ENCODE measurements at regions not wholly inside any gene's neighbourhood (a gene's known extent, or its start where the extent isn't known, plus 50 kb on each side); places are given as distances from the start of the nearest gene placed in this dataset.

DNA sequence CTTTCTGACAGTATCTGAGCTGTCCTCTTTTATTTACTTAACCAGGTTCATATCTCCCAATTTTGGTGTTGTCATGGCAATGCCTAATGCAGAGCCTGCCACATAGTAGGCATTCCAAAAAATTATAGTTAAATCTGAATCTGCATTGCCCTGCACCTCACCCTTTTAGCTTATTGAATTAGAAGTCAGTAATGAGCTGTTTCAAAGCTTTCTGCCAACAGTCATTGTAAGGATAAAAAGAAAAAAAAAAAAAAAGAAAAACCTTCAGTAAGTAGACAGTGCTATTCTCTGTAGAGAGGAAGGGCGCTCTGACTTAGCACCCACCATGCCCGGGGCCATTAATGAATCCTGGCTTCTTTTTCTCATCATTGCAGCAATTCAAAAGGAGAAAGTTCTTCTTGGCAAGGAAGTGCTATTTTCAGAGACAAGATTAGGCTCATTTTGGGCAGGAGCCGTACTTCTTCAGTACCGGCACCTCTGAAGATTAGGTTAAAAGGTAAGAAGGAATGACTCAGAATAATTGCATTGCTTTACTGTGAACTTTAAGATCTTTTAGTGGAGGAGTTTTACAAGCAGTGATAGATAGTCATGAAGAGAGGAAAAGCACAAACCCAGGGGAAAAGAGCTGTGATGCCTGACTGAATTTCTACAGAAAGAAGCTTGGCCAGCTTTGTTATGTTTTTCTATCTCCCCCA is 2041.2 kb upstream of the PIK3C3 start:
- DNase-seq = no peak

DNA sequence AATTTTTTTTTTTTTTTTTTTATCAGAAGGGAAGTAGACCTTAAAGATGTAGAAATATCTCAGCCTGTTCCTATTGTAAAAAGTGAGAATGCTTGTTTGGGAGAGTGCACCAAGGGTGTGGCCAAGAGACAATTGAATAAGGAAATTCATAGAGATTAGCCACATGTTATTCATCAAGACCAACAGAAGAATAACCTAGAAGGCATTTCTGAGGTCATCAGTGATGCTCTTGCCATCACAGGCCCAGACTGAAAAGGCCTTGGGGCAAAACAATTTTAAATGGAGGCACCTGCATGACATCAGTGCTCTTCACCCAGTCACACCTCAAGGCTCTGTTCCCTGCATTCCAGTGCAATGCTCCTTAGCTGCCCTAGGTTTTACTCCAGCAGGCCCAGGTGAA is 2043.3 kb upstream of the PIK3C3 start:
- no peak for DNase-seq

DNA sequence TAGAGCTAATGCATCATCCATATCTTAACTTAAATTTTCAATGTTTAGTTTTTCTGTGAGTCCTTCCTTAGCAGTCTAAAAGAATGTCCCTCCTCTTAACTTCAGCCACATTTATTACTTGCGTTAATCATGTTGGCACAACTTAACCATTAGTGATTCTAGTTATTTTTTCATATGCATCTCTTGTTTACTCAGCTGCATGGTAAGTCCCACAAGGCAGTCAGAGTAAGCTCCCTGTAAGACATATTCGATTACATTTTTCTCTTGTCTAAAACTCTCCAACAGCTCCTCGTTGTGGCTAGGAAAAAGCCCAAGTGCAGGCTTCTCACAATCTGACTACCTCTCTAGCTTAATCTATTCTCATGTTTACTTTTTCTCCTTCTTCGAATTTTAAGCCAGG is 2045.3 kb upstream of the PIK3C3 start:
- no peak for DNase-seq

DNA sequence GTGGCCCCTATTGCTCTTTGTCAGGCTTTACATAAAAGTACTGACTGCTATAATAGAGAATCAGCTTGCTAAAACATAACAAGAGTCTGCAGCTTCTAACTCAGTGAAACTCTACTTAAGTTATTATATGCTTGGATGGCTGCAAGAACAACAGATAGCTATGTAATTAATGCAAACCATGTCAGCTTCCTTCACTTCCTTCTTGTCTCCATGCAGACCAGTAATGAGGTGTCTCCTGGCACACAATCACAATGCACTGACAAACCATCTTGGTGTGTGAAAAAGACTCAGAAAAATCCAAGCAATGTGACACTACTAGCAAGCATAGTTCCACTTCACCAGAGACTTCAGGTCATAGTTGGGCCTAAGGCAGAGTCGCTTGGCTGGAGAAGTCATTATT is 2068.9 kb upstream of the PIK3C3 start:
- DNase-seq = no peak

DNA sequence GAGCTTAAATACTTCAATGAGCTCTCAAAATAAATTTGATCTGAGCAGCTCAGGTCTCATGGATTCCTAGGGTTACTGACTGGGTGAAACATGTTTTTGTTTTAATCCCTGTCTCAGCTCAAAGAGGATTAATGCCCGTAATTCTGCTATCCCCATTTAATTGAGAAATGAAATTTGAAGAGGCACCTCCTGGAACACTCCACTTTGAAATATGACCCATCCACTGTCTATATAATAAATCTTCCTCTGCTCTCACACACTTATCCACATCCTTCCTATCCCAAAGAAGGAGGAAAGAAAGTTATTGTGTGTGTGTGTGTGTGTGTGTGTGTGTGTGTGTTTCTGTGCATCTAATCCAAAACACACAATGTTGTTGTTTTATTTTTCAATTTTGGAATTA is 2082.4 kb upstream of the PIK3C3 start:
- DNase-seq = no peak

DNA sequence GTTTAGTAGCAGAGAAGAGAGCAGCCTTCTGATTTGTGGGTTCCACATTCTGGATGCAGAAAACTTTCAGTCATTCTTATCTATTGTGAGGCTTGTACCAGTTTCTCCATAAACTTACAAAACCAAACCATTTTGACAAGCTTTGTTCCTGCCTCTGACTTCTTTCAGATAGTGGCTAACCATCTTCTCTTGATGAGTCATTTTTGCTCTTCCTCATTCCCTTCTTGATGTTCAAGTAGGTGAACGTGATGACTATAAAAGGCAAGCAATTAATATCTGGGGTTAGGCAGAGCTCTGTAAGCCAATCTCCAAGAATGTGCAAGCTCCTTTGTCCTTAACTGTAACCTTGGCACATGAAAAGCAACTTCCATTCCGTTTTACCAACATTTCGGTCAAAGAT is 2083.1 kb upstream of the PIK3C3 start:
- DNase-seq = no peak

DNA sequence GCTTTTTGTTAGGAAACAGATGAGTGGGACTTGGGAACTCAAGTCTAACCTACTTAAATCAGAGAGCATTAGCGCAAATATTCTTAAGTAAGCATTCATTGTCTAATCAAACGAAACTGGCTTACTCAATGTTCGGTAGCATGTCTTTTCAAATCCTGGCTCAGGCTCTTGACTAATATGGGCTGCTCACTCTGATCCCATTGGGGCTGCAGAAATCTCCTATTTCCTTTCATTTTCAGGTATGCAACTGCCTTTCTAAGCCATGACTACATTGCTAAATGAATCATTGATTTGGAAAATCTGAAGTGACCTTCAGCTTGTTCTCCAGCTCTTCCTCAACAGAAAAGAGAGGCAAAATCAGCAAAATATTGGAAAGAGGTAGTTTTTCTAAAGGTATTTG is 2084.4 kb upstream of the PIK3C3 start:
- no peak for DNase-seq

DNA sequence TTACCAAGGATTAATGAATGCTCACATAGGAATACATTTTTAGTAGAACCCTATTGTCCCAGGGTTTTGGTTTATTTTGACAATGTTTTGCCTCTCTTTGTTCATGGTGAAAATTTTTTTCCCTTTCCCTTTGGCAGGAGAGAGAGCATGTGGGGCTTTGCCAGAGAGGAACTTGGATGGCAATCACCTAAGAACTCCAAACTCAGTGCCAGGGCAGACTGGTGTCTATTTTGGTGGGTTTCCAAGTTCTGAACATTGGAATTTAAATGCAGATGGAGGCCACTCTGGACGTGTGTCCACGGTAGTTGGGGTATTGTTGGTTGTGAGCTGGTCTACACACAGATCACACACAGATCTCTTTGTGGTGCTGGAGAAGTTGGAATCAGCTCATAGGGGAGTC is 2091.1 kb upstream of the PIK3C3 start:
- no peak for DNase-seq

DNA sequence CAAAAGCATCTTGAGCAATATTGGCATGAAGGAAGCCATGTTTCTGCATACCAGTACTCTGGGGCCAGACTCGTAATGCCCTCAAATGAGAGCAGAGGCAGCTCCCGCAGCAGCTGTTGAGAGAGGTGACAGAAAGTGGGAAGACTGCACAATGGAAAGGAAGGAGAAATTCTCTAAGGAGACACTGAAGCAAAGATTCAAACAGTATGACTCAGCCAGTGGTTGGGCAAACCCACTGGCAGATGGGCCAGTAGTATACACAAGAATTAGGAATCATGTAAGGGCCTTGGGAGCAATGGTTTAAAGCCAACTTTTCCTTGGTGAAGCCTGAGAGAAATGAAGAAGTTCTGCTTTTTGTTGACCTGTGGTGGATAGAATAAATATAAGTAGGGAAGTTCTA is 2092.7 kb upstream of the PIK3C3 start:
- DNase-seq = no peak

DNA sequence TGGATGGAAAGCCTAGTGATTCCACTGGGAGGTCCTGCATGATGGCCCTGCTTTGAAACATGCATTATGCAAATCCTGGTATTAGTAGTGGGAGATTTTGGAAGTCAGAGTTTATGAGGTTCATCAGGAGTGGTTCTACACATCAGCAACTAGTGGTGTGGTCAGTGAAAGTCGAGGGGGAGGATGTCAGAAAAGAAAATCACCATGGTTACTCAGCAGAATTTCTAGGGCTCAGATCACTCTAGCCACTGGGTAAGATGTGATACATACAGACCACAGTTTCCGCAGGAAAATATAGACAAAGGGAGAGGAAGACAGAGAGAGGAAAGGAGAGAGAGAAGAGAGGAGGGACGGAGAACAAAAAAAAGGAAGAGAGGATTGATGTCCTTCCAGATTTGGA is 2100.7 kb upstream of the PIK3C3 start:
- no peak for DNase-seq

DNA sequence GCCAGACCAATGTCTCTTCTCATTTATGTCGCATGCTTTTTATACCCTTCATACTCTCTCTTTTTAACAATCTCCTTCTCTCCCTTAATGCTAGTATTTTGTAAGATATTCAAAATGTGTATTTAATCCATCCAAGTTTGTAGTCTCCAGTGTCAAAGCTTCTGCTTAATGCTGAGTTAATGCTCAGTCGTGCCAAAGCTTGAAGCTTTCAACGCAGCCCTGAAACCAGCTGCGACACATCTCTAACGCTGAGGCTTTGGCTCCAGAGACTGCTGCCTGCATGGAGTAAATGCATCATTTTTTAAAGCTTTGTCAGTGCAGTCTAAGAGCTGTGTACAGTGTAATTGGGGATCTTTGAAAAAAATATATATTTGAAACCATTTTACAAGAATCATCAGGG is 2108.8 kb upstream of the PIK3C3 start:
- DNase-seq = no peak

DNA sequence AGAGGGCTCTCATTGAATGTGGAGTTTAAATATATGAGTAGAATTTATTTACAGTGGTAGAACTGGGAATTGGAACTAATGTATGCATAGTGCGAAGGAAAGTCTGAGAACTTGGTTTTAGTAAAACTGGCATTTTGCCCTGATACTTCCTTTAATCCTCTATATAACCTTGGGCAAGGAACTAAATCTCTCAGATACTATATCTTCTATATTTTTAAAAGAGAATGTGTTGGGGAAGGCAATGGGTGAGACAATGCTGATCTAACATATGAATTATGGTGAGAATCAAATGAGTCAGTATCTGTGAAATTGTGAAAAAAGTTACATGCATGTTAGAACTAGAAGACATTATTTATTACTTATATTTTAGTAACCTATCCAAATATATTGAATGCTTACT is 2109.4 kb upstream of the PIK3C3 start:
- DNase-seq = no peak

DNA sequence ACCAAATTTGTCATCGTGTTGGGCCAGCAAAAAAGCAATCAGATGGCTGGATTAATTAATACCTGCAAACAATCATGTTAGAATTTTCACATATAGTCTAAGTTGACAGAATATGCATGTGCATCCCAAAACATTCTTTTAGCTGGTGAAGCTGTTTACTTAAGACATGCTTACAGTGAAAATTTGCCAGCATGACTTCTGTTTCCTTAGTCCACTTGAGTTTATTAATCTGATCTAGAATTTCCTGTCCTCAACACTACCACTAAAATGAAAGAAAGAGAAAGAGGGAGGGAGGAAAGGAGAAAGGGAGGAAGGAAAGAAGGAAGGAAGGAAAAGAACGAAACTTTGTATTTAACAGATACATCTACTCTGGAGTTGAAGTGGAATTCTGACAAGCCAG is 2109.9 kb upstream of the PIK3C3 start:
- no peak for DNase-seq

DNA sequence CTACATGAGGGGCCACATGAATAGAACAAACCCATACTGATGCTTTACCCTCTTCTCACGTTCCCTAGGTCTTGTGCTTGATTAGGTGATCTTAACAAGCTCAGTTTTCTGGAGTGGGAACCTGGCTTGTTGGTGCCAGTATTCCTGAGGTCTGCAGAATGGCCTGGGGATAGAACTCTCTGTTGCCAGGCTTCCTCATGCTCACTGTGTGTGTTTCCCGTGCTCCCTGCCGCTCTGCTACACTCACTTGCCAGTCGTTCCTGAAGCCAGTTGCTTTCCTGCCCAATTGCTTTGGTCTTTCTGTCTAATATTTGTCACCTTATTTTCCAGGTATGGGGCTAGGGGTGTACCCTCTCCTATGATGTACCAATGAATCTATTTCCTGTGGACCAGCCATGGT is 2111.5 kb upstream of the PIK3C3 start:
- DNase-seq = no peak

DNA sequence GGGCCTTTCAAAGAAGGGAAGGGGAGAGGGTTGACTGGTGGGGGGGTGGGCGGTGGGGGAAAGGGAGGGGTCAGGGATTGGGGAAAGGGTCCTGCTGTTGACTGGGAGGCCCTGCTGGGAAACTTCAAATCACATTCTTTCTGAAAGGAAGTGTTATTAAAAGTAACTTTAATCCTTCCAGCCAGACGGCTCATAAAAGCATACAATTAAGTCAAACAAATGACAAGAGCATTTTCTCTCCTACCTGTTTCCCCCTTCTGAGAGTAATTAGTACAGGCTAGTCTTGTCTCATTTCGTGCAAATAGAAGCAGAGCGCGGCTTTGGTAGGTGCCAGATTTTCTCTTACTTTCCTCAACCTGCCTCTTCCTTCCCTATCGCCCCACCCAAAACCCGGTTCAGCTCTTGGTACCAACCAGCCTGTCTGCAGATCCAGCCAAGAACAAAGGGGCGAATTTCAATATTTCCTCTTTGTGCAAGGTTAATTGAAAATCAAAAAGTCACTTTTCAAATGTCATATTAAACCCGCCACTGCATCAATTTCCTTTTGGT is 2112.6 kb upstream of the PIK3C3 start:
- no peak for DNase-seq

DNA sequence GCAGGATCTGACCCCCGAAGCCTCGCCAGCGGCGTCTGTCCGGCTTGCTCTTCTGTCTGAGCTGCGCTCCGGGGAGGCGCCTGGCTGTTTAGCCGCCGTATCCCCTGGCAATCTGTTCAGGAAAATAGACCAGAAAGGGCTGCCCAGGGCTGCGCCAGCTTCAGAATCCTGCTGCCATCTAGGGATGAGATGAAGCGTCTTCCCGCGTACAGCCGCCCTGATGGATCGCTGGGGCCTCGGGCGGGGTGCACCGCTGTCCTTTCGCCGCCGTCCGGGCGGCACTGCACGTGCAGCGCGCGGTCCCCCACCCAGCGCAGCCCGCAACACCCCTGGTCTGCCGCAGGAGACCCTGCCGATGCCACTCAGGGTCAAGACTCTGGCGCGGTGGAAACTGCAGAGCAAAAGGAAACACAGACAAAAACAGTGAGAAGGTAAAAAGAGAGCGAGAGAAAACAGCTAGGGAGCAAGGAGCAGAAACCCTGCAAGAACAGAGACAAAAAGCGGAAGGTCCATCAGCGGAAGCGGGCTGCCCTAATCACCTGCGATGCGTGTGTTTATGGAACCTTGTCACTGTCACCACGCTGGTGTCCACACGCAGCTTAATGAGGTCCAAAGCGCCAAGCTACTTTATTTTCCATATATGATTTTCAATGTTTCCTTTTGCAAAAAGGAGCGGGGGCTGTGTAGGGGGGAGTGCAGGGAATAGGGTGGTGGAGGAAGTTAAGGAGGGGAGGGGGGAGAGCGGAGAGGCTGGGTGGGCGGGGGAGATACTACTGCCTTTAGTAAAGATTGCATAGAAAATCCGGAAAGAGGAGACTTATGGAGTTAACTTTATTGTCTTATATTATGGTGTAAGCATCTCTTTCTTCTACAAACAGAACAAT is 2113.3 kb upstream of the PIK3C3 start:
- DNase-seq = peak; percentile 2

DNA sequence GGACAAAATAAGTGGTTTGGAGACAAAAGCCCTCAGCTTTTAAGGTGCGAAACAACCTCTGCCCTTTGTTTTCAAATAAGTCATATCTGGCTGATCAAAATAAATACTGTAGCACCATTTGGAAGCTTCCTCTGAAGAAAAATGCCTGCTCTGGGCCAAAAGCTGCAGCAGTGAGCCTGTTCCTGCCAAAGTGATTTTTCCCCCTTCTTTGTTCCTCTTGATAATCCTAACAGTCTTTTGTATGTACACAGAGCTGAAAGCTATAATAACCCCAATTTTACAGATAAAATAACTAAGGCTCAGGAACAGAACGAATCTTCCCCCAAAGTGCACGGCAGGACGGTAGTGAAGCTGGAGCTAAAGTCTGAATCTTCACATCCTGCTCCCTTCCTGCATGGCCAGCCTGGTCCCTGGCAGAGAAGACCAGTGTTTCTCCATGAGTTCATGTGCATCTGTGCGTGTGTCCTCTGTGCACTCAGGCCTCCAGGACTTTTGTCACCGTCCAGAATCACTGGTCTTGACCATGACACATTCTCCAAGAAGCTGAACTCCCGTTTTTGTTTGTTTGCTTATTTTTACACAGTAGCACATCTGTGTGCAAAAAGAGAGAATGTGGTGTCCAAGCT is 2114.1 kb upstream of the PIK3C3 start:
- DNase-seq = no peak

DNA sequence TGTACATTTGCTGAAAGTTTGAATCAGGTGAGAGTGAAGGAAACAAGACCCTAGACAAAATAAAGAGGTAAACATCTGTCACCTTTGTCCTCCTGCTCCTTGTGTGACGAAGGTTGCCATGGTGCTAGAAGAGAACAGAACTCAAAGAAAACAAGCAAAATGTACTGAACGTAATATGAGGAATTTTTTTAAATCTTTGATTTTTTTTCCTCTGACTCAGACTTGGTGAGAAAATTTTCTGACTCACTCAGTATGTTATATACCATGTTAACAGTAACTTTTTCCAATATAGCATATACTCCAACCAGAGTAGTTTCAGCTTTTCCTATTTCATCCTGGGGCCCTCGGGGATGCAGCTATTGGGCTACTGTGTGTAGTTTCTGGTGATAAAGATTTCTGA is 2114.6 kb upstream of the PIK3C3 start:
- DNase-seq = no peak

DNA sequence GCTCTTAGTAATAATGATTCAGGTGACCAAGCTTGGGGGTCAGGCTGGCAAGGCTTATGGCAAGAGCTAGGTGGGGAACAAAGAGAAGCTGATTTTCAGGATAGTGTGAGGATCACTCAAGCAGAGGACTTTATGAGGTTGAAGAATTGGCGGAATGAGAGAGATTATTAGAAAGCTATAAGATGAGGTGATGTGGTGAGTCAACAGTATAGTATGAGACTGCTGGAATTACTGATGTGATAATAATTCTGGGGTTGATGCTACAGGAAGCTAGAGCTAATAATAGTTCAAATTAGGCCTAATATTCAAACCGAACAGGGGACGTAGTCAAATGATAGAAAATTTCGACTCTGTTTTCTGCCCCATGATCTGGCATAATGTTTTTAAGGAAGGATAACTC is 2115.3 kb upstream of the PIK3C3 start:
- DNase-seq = no peak

DNA sequence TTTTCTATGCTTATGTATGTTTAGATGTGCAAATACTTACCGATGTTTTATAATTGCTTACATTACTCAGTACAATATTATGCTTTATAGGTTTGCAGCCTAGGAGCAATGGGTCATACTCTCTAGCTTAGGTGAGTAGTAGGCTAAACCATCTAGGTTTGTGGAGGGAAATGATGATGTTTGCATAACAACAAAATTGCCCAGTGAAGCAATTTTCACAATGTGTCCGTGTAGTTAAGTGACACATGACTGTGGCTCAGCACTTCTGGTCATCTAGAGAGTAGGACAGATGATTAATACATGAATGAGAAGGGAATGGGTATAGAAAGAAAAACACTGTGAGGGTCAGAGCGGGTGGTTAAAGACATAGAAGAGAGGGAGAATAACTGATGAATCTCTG is 2116.2 kb upstream of the PIK3C3 start:
- no peak for DNase-seq

DNA sequence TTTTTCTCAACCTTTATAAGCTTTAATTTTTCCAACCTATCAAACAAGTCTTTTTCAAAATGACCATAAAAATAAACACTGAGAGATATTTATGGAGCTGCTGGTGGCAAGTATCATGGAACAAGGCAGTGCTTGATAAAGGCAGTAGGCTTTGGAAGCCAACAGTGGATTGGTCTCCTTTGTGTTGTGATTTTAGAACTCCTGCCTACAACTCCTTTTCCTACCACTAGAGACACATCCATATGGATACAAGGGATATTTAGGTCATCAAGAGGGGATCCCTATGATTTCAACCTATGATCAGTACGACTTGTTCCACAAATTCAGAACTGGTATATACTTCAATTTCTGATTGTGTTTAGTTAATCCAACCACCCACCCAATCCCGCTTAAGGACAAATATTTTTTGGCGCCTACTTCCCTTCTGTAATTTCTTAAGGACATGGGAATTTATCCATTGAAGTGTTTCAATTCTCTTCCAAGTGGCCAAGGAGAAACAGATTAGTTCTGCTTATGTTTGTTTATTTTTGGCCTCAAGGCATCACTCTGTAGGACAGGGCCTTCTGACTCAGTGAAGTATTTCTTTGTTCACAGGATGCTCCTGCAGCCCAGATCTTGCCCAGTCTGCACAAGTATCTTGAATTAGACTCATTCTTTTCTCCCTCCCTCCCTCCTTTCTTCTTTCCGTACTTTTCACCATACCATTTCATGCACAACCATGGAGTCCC is 2119.6 kb upstream of the PIK3C3 start:
- no peak for DNase-seq

DNA sequence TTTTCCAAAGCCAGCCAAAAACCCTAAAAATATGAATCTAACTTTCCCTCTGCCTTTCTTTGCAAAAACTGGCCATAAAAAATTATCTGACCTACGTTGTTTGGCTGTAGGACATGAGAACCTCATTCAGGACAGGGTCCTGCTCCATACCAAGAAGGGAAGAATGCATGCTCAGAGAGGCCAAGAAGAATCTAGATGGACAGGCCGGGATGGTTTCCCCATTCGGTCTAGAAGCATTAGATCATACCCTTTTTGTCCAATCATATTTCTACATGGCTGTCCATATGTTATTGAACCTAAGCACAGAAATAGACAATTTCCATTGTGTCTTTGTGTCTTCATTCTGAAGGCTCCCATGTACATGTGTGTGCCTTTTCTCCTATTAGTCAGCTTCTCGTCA is 2120.4 kb upstream of the PIK3C3 start:
- no peak for DNase-seq

DNA sequence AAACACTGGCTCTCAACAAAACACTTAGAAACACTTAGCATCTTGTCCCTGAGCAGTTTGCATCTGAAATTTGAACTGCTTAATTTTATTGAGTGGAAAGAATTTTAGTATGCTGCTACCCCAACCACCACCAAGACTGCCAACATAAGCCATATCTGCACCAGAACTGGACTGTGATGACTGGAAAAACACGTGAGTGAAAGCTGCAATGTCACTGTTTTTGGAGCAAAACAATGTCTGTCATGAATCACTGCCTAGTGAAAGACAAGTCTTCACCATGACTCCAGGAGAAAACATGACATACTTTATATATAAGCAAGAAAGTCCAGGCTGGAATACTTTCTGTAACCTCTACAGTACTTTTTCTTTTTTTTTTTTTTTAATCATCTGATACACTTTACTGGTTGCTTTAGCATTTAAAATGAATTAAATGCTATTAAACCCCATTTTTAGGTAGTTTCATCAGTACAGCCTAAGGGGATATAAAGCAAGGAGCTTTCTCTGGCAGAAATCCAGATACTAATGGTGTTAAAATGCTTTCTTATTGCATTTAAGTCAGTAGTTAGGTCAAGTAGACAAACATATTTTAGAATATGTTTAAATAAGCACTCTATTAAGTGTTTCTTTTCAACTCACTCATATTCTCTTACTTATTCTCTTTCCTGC is 2129.4 kb upstream of the PIK3C3 start:
- DNase-seq = no peak
